Osteoblast (primary cell): ENCODE measurements at regions not wholly inside any gene's neighbourhood (a gene's known extent, or its start where the extent isn't known, plus 50 kb on each side); places are given as distances from the start of the nearest gene placed in this dataset.
A peak's percentile ranks its signal among the peaks of the same experiment; 100 is the strongest.

Experiments
- DNase-seq: peaks from one replicate; pipeline ENCODE4 v3.0.0; 2011; ENCODE audit warnings: low spot score, mixed read lengths; ENCODE audit not compliant: insufficient read length; ENCODE audit errors: missing footprints
- H2AFZ ChIP-seq: 2 replicates; pipeline ENCODE4 v1.6.0; 2011; ENCODE audit warnings: mild to moderate bottlenecking, low read length
- H3K27ac ChIP-seq: 2 replicates; pipeline ENCODE4 v1.5.1; 2011; ENCODE audit warnings: mild to moderate bottlenecking, low read depth, low read length, moderate library complexity
- H3K27me3 ChIP-seq: 2 replicates; pipeline ENCODE4 v1.6.0; 2012; ENCODE audit warnings: mild to moderate bottlenecking, control low read depth, inconsistent platforms, low read length, moderate library complexity; ENCODE audit not compliant: insufficient read depth
- H3K36me3 ChIP-seq: 2 replicates; pipeline ENCODE4 v1.5.1; 2011; ENCODE audit warnings: mild to moderate bottlenecking, low read length, control low read depth, moderate library complexity; ENCODE audit not compliant: insufficient read depth
- H3K4me1 ChIP-seq: 2 replicates; pipeline ENCODE4 v1.5.1; 2011; ENCODE audit warnings: mild to moderate bottlenecking, low read length, control low read depth, moderate library complexity; ENCODE audit not compliant: insufficient read depth
- H3K4me2 ChIP-seq: 2 replicates; pipeline ENCODE4 v1.6.0; 2011; ENCODE audit warnings: mild to moderate bottlenecking, low read length; ENCODE audit not compliant: insufficient read depth
- H3K4me3 ChIP-seq: fragments of 200-600 bp; sonication (generic); 3 replicates; pipeline ENCODE4 v1.5.1; 2012; ENCODE audit warnings: mild to moderate bottlenecking, low read length, inconsistent platforms; ENCODE audit not compliant: insufficient read depth
- H3K79me2 ChIP-seq: 2 replicates; pipeline ENCODE4 v1.6.0; 2012; ENCODE audit warnings: mild to moderate bottlenecking, low read length, control low read depth, inconsistent platforms; ENCODE audit not compliant: insufficient read depth
- H3K9me3 ChIP-seq: 2 replicates; pipeline ENCODE4 v1.5.1; 2011; ENCODE audit warnings: low read depth, low read length, control low read depth
- H4K20me1 ChIP-seq: 2 replicates; pipeline ENCODE4 v1.6.0; 2012; ENCODE audit warnings: mild to moderate bottlenecking, low read length, control low read depth; ENCODE audit not compliant: insufficient read depth
- CTCF ChIP-seq: IDR thresholded peaks from 2 replicates; pipeline ENCODE4 v1.5.1; 2011; ENCODE audit warnings: mild to moderate bottlenecking, low read depth, low read length, moderate library complexity; ENCODE audit errors: extremely low read depth

DNA sequence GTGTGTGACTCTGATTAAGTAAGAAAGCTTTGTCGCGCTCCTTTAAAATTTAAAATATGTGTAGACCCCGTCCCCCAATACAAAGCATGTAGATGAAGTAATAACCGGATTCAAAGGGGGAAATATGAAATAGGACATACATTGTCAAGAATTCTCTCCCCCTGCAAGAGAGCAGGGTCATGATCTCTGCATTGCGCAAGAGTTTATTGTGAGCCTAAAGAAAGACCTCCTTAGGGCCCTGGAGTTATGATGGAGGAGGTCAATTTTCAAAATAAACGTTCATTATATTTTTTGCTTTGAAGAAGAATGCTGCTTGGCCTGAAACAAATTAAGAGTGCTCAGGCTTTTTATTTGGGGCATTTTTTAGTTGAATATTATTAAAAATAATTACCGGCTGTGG lies 235.0 kb downstream of the SHOX2 start:
- peaks cover 11% of the 10 kb centered on the region for H3K4me1 ChIP-seq
- H3K79me2 ChIP-seq, result no peaks in the 10 kb centered on the region
- H3K36me3 ChIP-seq, result no peaks in the 10 kb centered on the region
- H3K4me3 ChIP-seq, result no peak overlapping the region
- no peaks in the 10 kb centered on the region for H3K9me3 ChIP-seq
- no peak for DNase-seq
- no peaks in the 10 kb centered on the region for H3K27me3 ChIP-seq
- no peaks in the 10 kb centered on the region for H4K20me1 ChIP-seq
- H3K27ac ChIP-seq, result no peak overlapping the region
- H3K4me2 ChIP-seq, result no peak overlapping the region
- H2AFZ ChIP-seq, result no peak overlapping the region
- no peak for TF ChIP-seq CTCF

DNA sequence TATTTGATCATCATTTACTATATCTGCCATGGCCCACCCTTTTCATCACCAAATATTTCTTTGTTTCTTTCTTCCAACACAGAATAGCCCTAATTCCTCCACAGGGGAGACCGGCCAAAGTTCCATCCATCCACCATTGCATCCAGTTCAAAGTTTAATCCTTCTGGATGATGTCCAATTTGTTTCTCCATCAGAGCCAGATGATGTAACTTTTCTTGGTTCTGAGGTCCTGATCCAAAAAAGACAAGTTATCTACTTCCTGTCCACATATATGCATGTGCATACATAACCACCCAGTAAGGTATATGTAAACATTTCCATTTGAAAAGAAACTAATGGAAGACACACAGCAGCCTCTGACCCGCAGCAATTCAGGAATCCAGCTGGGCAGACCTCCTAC lies 237.3 kb downstream of the SHOX2 start:
- Histone ChIP-seq H3K27me3 (no peaks in the 10 kb centered on the region), H3K27ac (no peak overlapping the region), H3K4me1 (peaks cover 11% of the 10 kb centered on the region), H3K9me3 (no peaks in the 10 kb centered on the region), H4K20me1 (no peaks in the 10 kb centered on the region), H2AFZ (no peak overlapping the region), H3K4me3 (no peak overlapping the region), H3K4me2 (no peak overlapping the region), H3K79me2 (no peaks in the 10 kb centered on the region), H3K36me3 (no peaks in the 10 kb centered on the region)
- no peak for DNase-seq
- no peak for TF ChIP-seq CTCF

GRCh38 chr3:157868196-157868595 lies 238.0 kb downstream of the SHOX2 start:
- Histone ChIP-seq H3K4me2 (peak overlapping the region; percentile 1), H4K20me1 (no peaks in the 10 kb centered on the region), H2AFZ (no peak overlapping the region), H3K4me3 (no peak overlapping the region), H3K9me3 (no peaks in the 10 kb centered on the region), H3K27ac (no peak overlapping the region), H3K36me3 (no peaks in the 10 kb centered on the region), H3K27me3 (no peaks in the 10 kb centered on the region), H3K4me1 (peaks cover 11% of the 10 kb centered on the region), H3K79me2 (no peaks in the 10 kb centered on the region)
- DNase-seq, result peak; percentile 80
- no peak for TF ChIP-seq CTCF

- no peaks in the 10 kb centered on the region for H3K36me3 ChIP-seq
- peaks cover 11% of the 10 kb centered on the region for H3K4me1 ChIP-seq
- no peak for DNase-seq
- H3K79me2 ChIP-seq, result no peaks in the 10 kb centered on the region
- TF ChIP-seq CTCF, result peak; percentile 66
- H4K20me1 ChIP-seq, result no peaks in the 10 kb centered on the region
- no peak overlapping the region for H3K27ac ChIP-seq
- no peak overlapping the region for H2AFZ ChIP-seq
- no peak overlapping the region for H3K4me2 ChIP-seq
- no peak overlapping the region for H3K4me3 ChIP-seq
- no peaks in the 10 kb centered on the region for H3K9me3 ChIP-seq
- no peaks in the 10 kb centered on the region for H3K27me3 ChIP-seq
These were observed 240.7 kb downstream of the SHOX2 start for GRCh38 chr3:157865352-157866000.
